ENCODE measurements at regions not wholly inside any gene's neighbourhood (a gene's known extent, or its start where the extent isn't known, plus 50 kb on each side); places are given as distances from the start of the nearest gene placed in this dataset.

GRCh38 chr2:158743466-158743865 lies 51.7 kb upstream of the DAPL1 start:
- H3K36me3 ChIP-seq, result no peaks in the 10 kb centered on the region
- 33 to 48% methylated on average over 1 to 3 of the region's 4 CpGs for WGBS, 2 donors (ENCODE audit: low coverage in 1 of 2)
- H3K27ac ChIP-seq, result no peak overlapping the region
- no peak for ATAC-seq
- peaks cover 44% of the 10 kb centered on the region for H3K27me3 ChIP-seq
- H3K9me3 ChIP-seq, result no peaks in the 10 kb centered on the region
- H3K4me1 ChIP-seq, result no peaks in the 10 kb centered on the region
- no peak overlapping the region for H3K4me3 ChIP-seq
- no peak for TF ChIP-seq POLR2A (IDR thresholded peaks at IDR 0.05)
- no peak for TF ChIP-seq POLR2AphosphoS5 (IDR thresholded peaks at IDR 0.05)
- TF ChIP-seq CTCF (IDR thresholded peaks at IDR 0.05), result no peak
- no peak for TF ChIP-seq EP300 (IDR thresholded peaks at IDR 0.05)

GRCh38 chr2:158743879-158744278 lies 51.2 kb upstream of the DAPL1 start:
- TF ChIP-seq CTCF (IDR thresholded peaks at IDR 0.05) (no peak), EP300 (IDR thresholded peaks at IDR 0.05) (no peak), POLR2AphosphoS5 (IDR thresholded peaks at IDR 0.05) (no peak), POLR2A (IDR thresholded peaks at IDR 0.05) (no peak)

GRCh38 chr2:158745067-158745865 lies 49.9 kb upstream of the DAPL1 start:
- peak; percentile 37 for ATAC-seq
- peaks cover 49% of the 10 kb centered on the region for H3K27me3 ChIP-seq
- H3K27ac ChIP-seq, result no peak overlapping the region
- WGBS, 2 donors (ENCODE audit: low coverage in 1 of 2), result 21 to 34% methylated on average over 7 to 11 of the region's 16 CpGs
- no peaks in the 10 kb centered on the region for H3K36me3 ChIP-seq
- TF ChIP-seq EP300 (IDR thresholded peaks at IDR 0.05) (no peak), POLR2A (IDR thresholded peaks at IDR 0.05) (no peak), CTCF (IDR thresholded peaks at IDR 0.05) (peak; percentile 12 to 58 (median 47)), POLR2AphosphoS5 (IDR thresholded peaks at IDR 0.05) (no peak)
- no peaks in the 10 kb centered on the region for H3K9me3 ChIP-seq
- H3K4me3 ChIP-seq, result no peak overlapping the region
- no peaks in the 10 kb centered on the region for H3K4me1 ChIP-seq

More at GRCh38 chr2:158743879-158744278, 51.2 kb upstream of the DAPL1 start:
- no peaks in the 10 kb centered on the region for H3K4me1 ChIP-seq
- no peak for ATAC-seq
- H3K27ac ChIP-seq, result no peak overlapping the region
- H3K36me3 ChIP-seq, result no peaks in the 10 kb centered on the region
- H3K9me3 ChIP-seq, result no peaks in the 10 kb centered on the region
- H3K27me3 ChIP-seq, result peaks cover 49% of the 10 kb centered on the region
- H3K4me3 ChIP-seq, result no peak overlapping the region

Measured in gastroesophageal sphincter (tissue), 4 donors.